ENCODE measurements at regions not wholly inside any gene's neighbourhood (a gene's known extent, or its start where the extent isn't known, plus 50 kb on each side); places are given as distances from the start of the nearest gene placed in this dataset.

DNA sequence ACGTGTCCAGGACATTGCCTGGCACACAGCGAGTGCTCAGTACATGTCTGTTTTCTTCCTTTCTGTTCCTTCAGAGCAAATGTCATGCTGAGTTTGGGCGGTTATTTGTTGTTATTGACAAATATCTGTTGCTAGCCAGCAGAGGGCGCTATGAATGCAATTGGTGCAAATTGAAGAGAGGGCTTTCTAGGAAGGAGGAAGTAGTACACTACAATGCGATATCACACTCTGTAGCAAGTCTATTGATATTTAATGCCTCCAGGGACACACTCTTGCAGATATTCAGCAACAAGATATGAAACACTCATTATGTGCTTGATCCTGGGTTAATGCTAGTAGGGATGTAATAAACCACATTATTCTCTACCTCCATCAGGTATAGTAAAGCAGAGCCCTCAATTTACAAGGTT lies 267.3 kb upstream of the SRRM4 start:
- TF ChIP-seq TCF12 (IDR thresholded peaks at IDR 0.05; ENCODE audit: low read depth, low read length) (no peak), RFX5 (IDR thresholded peaks at IDR 0.05; ENCODE audit: borderline replicate concordance, low read depth, low read length) (no peak), JUN (IDR thresholded peaks at IDR 0.05; ENCODE audit: low read depth, low read length) (no peak), GABPA (IDR thresholded peaks at IDR 0.05; ENCODE audit: borderline replicate concordance, insufficient read depth, low read length) (no peak)
- TF ChIP-seq, protein P1, sequence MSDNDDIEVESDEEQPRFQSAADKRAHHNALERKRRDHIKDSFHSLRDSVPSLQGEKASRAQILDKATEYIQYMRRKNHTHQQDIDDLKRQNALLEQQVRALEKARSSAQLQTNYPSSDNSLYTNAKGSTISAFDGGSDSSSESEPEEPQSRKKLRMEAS (IDR thresholded peaks at IDR 0.05) = no peak
- TF ChIP-seq, protein P2, sequence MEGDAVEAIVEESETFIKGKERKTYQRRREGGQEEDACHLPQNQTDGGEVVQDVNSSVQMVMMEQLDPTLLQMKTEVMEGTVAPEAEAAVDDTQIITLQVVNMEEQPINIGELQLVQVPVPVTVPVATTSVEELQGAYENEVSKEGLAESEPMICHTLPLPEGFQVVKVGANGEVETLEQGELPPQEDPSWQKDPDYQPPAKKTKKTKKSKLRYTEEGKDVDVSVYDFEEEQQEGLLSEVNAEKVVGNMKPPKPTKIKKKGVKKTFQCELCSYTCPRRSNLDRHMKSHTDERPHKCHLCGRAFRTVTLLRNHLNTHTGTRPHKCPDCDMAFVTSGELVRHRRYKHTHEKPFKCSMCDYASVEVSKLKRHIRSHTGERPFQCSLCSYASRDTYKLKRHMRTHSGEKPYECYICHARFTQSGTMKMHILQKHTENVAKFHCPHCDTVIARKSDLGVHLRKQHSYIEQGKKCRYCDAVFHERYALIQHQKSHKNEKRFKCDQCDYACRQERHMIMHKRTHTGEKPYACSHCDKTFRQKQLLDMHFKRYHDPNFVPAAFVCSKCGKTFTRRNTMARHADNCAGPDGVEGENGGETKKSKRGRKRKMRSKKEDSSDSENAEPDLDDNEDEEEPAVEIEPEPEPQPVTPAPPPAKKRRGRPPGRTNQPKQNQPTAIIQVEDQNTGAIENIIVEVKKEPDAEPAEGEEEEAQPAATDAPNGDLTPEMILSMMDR (IDR thresholded peaks at IDR 0.05; ENCODE audit: control extremely low read depth in 1 of 3, insufficient read depth in 1 of 3, low read depth in 1 of 3, low read length in 3 of 3) = peak in 2 of 3 experiments; percentile 78 to 82; a peak in 3 of 4 replicates
